GM21528 (cell line): ENCODE measurements at regions not wholly inside any gene's neighbourhood (a gene's known extent, or its start where the extent isn't known, plus 50 kb on each side); places are given as distances from the start of the nearest gene placed in this dataset.

ENCODE experiments used
- ATAC-seq: cut with Tn5 transposase; IDR thresholded peaks from one replicate; pipeline ENCODE4 v1.9.1; 2021; ENCODE audit warnings: mild to moderate bottlenecking, moderate library complexity; ENCODE audit not compliant: unreplicated experiment, low FRiP score

DNA sequence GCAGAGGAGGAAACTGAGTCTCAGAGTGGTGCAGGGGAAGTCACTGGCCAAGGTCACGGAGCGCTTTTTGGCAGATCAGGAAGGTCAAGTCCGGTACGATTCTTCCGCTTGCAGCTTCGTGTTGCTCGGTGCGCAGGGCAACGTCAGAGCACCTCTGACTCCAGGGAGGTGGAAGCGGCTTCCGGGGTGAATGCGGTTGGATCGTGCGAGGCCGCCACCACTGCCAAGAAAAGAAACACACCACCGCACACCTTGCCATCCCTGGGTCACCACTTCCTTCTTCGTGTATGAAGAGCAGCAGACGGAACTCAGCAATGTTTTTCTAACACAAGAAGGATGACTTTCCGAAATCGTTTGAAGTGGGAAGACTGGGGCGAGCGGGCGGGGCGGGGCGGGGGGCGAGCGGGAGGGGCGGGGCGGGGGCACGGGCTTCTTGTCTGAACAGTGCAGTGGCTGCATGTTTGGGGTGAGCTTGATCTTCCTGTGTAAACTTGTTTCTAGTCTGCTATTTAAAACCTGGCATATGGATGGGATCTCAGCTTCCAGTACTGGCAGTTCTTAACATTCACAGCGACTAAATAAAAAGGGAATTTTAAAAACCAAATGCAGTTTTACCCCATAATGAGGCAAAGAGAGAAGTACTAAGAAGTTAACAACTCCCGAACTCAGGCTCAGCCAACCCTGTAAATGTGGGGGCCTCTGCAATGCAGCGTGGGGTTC, 300.0 kb downstream of the RRAGC start:
- peak; percentile 78 for ATAC-seq

GRCh38 chr1:38558500-38559445, 300.8 kb downstream of the RRAGC start:
- ATAC-seq = peak; percentile 25

- ATAC-seq = no peak
Observed at GRCh38 chr1:38558055-38558454, 301.5 kb downstream of the RRAGC start.

GRCh38 chr1:38555594-38555993, 304.0 kb downstream of the RRAGC start:
- no peak for ATAC-seq

- ATAC-seq = no peak
Observed at GRCh38 chr1:38555130-38555529, 304.4 kb downstream of the RRAGC start.

DNA sequence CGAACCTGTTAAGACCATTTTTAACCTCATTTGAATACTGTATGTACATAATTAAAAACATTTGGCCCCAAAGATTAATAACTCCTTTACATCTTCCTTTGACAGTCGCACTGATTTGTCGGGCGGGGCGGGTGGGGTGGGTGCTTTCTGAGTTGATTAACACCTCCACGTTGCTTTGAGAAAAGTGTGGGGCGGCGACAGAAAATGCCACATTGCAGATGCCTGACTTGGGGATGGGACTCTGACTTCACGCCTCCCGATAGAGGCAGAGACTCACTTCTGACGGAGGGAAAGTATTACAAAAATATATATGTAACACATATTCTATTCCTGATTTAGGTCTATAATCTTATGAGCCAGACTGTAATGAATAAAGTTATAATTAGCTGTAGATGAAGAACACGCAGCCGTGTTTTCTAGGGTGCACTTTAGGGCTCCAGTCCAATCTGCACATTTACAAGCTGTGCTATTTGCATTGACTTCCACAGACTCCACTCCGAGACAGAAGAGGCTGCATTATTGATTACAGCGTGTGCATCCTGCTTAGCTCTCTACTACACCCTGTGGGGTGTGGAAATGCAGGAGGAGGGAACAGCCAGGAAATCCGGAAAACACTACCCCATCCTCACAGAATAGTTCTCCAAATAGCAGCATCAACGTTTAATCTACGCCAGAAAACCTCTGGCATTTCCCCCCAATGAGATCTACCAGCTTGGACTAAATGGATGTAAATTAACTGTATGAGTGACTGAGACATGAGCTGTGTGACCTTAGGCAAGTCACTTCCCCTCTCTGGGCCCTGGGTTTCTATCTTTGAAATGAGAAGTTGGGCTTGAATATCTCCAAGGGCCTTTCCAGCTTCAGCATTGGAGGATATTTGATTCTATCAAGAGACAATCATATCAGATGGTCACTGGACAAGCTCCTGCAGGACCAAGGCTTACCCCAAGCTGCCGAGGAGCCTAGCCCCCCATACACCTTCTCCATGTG, 308.0 kb downstream of the RRAGC start:
- no peak for ATAC-seq

DNA sequence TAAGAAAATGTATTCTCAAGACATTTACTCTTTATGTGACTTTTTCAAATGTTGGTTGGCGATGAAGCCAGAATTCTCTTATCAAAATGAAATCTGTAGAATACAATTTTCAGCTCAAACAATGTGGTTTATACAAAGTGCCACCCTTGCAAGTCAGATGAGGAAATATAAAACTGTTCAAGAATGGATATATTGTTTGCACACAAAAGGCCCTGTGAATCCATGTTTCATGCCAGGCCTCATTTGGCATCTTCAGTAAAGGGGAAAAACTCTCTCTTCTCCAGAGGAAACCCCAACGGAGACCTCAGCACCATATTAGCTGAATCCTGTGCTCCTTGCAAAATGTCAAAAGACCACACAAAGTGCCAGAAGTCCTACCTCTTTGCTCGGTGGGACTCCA, 310.4 kb downstream of the RRAGC start:
- no peak for ATAC-seq

GRCh38 chr1:38547321-38547720, 312.3 kb downstream of the RRAGC start:
- ATAC-seq = no peak

GRCh38 chr1:38546636-38547035, 312.9 kb downstream of the RRAGC start:
- ATAC-seq = no peak

- no peak for ATAC-seq
Observed at GRCh38 chr1:38541223-38541622, 318.3 kb downstream of the RRAGC start.

- ATAC-seq = no peak
Observed at GRCh38 chr1:38539931-38540330, 319.6 kb downstream of the RRAGC start.

- ATAC-seq = no peak
Observed at GRCh38 chr1:38538834-38539233, 320.7 kb downstream of the RRAGC start.

DNA sequence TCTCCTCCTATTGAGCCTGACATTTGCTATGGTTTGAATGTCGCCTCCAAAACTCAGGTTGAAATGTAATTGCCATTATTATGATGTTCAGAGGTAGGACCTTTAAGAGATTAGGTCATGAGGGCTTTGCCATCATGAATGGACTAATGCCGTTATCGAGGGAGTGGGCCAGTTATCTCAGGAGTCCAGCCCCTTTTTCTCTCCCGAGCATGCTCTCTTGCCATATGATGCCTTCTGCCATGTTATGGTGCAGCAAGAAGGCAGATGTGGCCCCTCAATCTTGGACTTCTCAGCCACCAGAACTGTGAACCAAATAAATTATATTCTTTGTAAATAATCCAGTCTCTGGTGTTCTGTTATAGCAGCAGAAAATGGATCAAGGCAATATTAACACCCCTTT, 323.5 kb downstream of the RRAGC start:
- no peak for ATAC-seq

DNA sequence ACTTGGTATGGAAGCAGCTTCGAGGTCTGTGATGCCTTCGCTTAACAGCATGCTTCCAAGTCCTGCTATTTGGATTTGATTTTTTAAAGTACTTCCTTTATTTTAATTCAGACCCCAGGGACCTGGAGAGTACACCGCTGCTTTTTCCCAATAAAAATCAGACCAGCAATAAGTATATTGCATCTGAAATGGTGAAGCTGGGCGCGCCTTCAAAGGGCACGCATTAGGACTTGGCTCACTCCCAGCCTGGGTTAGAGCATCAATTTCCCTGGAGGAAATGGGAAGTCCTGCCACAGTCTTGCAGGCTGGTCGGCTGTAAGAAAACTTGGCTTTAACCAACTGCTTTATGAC, 325.1 kb downstream of the RRAGC start:
- ATAC-seq = no peak

DNA sequence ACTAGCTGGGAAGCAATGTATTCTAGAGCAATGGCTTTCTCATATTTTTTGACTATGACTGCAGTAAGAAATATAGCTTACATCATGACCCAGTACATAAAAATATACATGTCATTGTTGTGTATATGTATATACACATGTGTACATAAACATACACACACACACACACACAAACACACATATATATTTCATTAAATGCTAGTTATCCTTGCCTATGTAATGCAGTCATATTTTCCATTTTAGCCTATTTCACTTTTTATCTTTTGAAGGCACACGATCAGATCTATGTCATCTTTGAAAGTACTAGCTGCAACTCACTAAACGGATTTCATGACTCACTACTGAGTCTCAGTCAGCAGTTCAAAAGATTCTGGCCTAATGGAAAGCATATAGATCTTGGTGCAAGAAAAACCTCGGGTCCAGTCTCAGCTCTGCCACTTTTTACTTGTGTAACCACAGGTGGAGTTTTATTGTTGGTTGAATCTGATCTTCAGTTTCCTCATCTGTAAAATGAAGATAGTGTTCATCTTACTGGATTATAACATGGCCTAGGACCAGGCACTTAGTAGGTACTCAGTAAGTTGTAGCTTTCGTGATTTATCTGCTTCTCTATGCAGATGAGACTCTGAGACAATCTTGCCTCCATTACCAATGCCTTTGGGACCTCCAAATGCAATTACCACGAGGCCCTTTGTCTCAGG, 325.6 kb downstream of the RRAGC start:
- no peak for ATAC-seq

DNA sequence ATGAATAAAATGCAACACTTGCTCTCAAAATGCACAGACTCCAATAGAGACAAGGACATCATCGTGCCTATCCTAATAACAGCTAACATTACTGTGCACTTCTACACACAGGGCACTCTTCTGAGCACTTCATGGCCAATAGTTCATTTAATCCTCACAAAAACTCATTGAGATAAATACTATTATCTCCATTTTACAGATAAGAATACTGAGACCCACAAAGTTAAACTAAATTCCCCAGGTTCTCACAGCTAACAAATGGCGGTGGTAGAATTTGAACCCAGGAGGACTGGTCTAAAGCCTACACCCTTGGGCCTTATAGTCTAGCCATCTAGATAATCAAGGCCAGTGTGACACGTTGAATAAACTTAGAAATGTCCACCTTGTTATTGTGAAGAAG, 328.6 kb downstream of the RRAGC start:
- ATAC-seq = no peak

DNA sequence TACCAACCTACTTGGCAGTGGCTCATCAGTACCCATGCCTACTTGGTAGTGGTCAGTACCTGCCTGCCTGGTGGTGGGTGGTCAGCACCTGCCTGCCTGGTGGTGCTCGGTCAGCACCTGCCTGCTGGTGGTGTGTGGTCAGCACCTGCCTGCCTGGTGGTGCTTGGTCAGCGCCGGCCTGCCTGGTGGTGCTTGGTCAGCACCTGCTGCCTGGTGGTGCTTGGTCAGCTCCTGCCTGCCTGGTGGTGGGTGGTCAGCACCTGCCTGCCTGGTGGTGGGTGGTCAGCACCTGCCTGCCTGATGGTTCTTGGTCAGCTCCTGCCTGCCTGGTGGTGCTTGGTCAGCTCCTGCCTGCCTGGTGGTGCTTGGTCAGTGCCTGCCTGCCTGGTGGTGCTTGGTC, 329.6 kb downstream of the RRAGC start:
- no peak for ATAC-seq

GRCh38 chr1:38529391-38529790, 330.2 kb downstream of the RRAGC start:
- no peak for ATAC-seq

- ATAC-seq = no peak
Observed at GRCh38 chr1:38528623-38529022, 330.9 kb downstream of the RRAGC start.

DNA sequence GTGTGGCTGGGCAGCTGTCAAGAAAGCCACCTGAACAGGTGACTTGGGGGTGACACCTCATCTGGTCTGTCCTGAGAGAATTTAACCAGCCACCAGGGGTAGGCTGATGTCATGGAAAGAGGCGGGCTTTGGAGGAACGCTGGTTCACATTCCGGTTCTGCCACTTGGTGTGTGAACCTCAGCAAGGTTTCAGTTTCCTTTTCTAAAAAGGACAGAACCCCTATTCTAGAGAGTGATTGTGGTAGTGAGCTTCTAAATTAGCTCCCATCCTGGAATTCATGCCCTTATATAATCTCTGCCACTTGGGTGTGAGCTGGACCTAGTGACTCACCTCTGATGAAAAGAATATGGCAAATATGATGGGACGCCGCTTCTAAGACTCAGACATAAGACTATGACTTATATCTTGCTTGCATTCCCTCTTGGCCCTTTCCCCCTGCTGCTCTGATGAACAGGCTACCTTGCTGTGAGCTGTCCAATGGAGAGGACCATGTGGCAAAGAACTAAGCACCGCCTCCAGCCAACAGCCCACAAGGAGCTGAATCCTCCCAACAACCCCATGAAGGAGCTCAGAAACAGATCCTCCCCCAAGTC, 332.1 kb downstream of the RRAGC start:
- ATAC-seq = peak; percentile 80
